Endothelial cell (in vitro differentiated cells): ENCODE measurements at regions not wholly inside any gene's neighbourhood (a gene's known extent, or its start where the extent isn't known, plus 50 kb on each side); places are given as distances from the start of the nearest gene placed in this dataset.

ENCODE experiments used
- DNase-seq: peaks from one replicate; pipeline ENCODE4 v3.0.0; 2021; ENCODE audit warnings: low spot score
- H3K27ac Mint-ChIP-seq: one replicate; pipeline ENCODE4 v1.8.0; 2021; ENCODE audit warnings: mixed read lengths, inconsistent platforms; ENCODE audit not compliant: unreplicated experiment
- H3K27me3 Mint-ChIP-seq: one replicate; pipeline ENCODE4 v1.8.0; 2021; ENCODE audit warnings: mild to moderate bottlenecking, moderate library complexity, mixed read lengths, inconsistent platforms; ENCODE audit not compliant: unreplicated experiment
- H3K36me3 Mint-ChIP-seq: one replicate; pipeline ENCODE4 v1.8.0; 2021; ENCODE audit warnings: mild to moderate bottlenecking, low read depth, mixed read lengths, inconsistent platforms; ENCODE audit not compliant: unreplicated experiment
- H3K4me1 Mint-ChIP-seq: one replicate; pipeline ENCODE4 v1.8.0; 2021; ENCODE audit warnings: mild to moderate bottlenecking, mixed read lengths, inconsistent platforms; ENCODE audit not compliant: unreplicated experiment
- H3K4me3 Mint-ChIP-seq: one replicate; pipeline ENCODE4 v1.8.0; 2021; ENCODE audit warnings: mild to moderate bottlenecking, mixed read lengths, inconsistent platforms; ENCODE audit not compliant: unreplicated experiment
- H3K9me3 Mint-ChIP-seq: one replicate; pipeline ENCODE4 v1.8.0; 2021; ENCODE audit warnings: mixed read lengths, inconsistent platforms; ENCODE audit not compliant: unreplicated experiment
- TF ChIP-seq, protein P1 (sequence below): fragments of 200-600 bp; sonication (generic); IDR thresholded peaks from one replicate; pipeline ENCODE4 v1.5.0; 2021; ENCODE audit warnings: antibody characterized with exemption; ENCODE audit not compliant: unreplicated experiment

- Mint-ChIP-seq H3K36me3 (no peaks in the 10 kb centered on the region), H3K27ac (no peak overlapping the region), H3K4me1 (no peaks in the 10 kb centered on the region), H3K27me3 (no peaks in the 10 kb centered on the region), H3K9me3 (no peaks in the 10 kb centered on the region), H3K4me3 (no peak overlapping the region)
- DNase-seq: no peak
- TF ChIP-seq, protein P1, sequence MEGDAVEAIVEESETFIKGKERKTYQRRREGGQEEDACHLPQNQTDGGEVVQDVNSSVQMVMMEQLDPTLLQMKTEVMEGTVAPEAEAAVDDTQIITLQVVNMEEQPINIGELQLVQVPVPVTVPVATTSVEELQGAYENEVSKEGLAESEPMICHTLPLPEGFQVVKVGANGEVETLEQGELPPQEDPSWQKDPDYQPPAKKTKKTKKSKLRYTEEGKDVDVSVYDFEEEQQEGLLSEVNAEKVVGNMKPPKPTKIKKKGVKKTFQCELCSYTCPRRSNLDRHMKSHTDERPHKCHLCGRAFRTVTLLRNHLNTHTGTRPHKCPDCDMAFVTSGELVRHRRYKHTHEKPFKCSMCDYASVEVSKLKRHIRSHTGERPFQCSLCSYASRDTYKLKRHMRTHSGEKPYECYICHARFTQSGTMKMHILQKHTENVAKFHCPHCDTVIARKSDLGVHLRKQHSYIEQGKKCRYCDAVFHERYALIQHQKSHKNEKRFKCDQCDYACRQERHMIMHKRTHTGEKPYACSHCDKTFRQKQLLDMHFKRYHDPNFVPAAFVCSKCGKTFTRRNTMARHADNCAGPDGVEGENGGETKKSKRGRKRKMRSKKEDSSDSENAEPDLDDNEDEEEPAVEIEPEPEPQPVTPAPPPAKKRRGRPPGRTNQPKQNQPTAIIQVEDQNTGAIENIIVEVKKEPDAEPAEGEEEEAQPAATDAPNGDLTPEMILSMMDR: no peak
Measured at GRCh38 chr4:130238121-130238520, 1142.2 kb downstream of the C4orf33 start.

DNA sequence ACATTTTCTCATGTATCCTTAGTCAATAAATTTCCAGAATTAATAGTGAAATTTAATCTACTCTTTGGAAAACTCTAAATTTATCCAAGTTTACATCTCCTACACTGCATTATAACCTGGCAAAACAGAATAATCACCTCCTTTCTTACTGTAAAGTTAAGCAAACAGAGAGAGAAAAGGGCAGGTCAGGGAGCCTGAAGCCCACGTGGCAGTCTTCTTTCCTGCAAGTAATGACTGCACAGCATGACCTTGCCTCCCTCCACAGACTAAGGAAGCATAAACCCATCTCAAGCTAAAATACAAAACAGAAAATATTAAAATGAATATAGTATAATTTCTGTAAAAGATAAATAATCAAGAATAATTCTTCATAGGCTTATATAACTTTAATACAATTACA lies 1153.0 kb downstream of the C4orf33 start:
- H3K27ac Mint-ChIP-seq: no peak overlapping the region
- no peak overlapping the region for H3K4me3 Mint-ChIP-seq
- TF ChIP-seq, protein P1: no peak
- no peak for DNase-seq
- H3K9me3 Mint-ChIP-seq: no peaks in the 10 kb centered on the region
- no peaks in the 10 kb centered on the region for H3K27me3 Mint-ChIP-seq
- H3K4me1 Mint-ChIP-seq: no peaks in the 10 kb centered on the region
- H3K36me3 Mint-ChIP-seq: no peaks in the 10 kb centered on the region

DNA sequence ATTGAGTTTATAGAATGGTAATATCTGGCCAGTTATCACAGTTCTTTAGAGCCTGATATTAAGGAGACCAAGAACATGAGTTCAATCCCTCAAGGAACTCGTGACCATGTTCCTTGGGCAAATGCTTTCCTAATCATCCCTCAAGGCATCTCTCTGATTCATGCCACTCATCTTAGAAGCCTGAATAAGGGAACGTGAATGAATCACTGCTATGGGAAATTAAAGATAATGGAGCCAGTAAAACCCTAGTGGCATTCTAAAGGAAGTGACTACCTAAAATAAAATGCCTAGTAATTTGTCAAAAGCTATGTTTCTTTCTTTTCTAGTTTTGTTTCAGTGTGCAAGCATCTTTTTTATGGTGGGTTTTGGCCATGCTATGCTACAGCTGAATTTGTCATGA lies 1161.3 kb downstream of the C4orf33 start:
- no peak overlapping the region for H3K27ac Mint-ChIP-seq
- DNase-seq: no peak
- no peaks in the 10 kb centered on the region for H3K9me3 Mint-ChIP-seq
- H3K4me3 Mint-ChIP-seq: no peak overlapping the region
- no peaks in the 10 kb centered on the region for H3K27me3 Mint-ChIP-seq
- TF ChIP-seq, protein P1: no peak
- H3K4me1 Mint-ChIP-seq: no peaks in the 10 kb centered on the region
- no peaks in the 10 kb centered on the region for H3K36me3 Mint-ChIP-seq

DNA sequence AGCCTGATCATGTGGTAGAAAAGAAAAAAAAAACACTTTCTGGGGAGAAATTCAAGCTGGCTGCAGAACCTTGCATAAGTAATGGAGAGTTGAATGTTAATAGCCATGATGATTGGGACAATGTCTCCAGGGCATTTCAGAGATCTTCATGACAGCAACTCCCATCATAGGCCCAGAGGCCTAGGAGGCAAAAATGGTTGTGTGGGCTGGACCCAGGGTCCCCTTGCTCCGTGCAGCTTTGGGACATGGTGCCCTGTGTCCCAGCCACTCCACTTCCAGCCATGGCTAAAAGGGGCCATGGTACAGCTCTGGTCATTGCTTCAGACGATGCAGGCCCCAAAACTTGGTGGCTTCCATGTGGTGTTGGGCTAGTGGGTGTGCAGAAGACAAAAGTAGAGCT lies 1170.9 kb downstream of the C4orf33 start:
- H3K4me3 Mint-ChIP-seq: no peak overlapping the region
- peaks cover 4% of the 10 kb centered on the region for H3K9me3 Mint-ChIP-seq
- DNase-seq: no peak
- no peak overlapping the region for H3K27ac Mint-ChIP-seq
- TF ChIP-seq, protein P1: no peak
- peaks cover 5% of the 10 kb centered on the region for H3K36me3 Mint-ChIP-seq
- H3K27me3 Mint-ChIP-seq: peaks cover 2% of the 10 kb centered on the region
- H3K4me1 Mint-ChIP-seq: no peaks in the 10 kb centered on the region

GRCh38 chr4:130288576-130288975 lies 1192.6 kb downstream of the C4orf33 start:
- Mint-ChIP-seq H3K4me1 (no peaks in the 10 kb centered on the region), H3K27ac (no peak overlapping the region), H3K4me3 (no peak overlapping the region), H3K27me3 (no peaks in the 10 kb centered on the region), H3K9me3 (no peaks in the 10 kb centered on the region), H3K36me3 (no peaks in the 10 kb centered on the region)
- TF ChIP-seq, protein P1: no peak
- no peak for DNase-seq
